Colonic mucosa (tissue), 4 donors: ENCODE measurements at regions not wholly inside any gene's neighbourhood (a gene's known extent, or its start where the extent isn't known, plus 50 kb on each side); places are given as distances from the start of the nearest gene placed in this dataset.

Experiments used
- DNase-seq: peaks from one replicate; pipeline ENCODE4 v3.0.0-alpha.2; 2020
- H3K27ac ChIP-seq: fragments of 200-600 bp; one replicate; pipeline ENCODE4 v1.8.0; 2021
- H3K27me3 ChIP-seq: fragments of 200-600 bp; one replicate; pipeline ENCODE4 v1.8.0; 2021
- H3K36me3 ChIP-seq: fragments of 200-600 bp; one replicate; pipeline ENCODE4 v1.8.0; 2021
- H3K4me1 ChIP-seq: fragments of 200-600 bp; one replicate; pipeline ENCODE4 v1.8.0; 2021; ENCODE audit warnings: mild to moderate bottlenecking
- H3K4me3 ChIP-seq: fragments of 200-600 bp; one replicate; pipeline ENCODE4 v1.8.0; 2021
- H3K9ac ChIP-seq, 2 donors: one replicate each; pipeline ENCODE4 v1.7.0; 2013; ENCODE audit warnings: control low read depth in 2 of 2, low read depth in 2 of 2, low read length in 2 of 2
- H3K9me3 ChIP-seq: fragments of 200-600 bp; one replicate; pipeline ENCODE4 v1.8.0; 2021
- CTCF ChIP-seq: fragments of 200-600 bp; IDR thresholded peaks from one replicate; pipeline ENCODE4 v1.8.0; 2022; ENCODE audit warnings: antibody characterized with exemption, mild to moderate bottlenecking
- intact Hi-C: fragments of 100-400 bp; cut with DNase I; formaldehyde crosslinking; loops from one replicate; pipeline ENCODE4 v1.14.1; 2022
- donor health status: healthy.
- donor health status: DM: no; HTN: no; CAD: no.
- donor health status: DM: no; HTN: no; CAD: no.

- no peak for TF ChIP-seq CTCF
- intact Hi-C loops = no loop called here
- no peaks in the 10 kb centered on the region for H3K36me3 ChIP-seq
These were observed 54.9 kb upstream of the SP4 start for GRCh38 chr7:21373031-21373430.

DNA sequence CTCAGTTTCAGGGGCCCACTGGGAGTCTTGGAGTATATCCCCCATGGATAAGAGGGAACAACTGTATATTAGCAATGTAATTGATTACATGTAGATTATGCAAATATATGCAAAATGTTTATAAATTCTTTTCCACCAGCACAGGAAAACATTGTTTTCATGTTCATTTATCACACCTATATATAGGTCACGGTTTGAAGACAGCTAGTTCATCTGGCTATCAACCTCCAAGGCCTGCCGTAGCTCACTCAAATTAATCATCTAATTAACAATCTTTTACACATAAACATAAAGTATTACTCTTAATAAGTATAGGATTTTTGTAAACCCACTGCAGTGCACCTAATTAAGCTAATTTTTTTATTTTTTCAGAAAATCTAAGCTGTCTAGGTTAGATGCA lies 53.7 kb upstream of the SP4 start:
- no peak for TF ChIP-seq CTCF
- Histone ChIP-seq H3K27ac (no peak overlapping the region), H3K4me1 (no peaks in the 10 kb centered on the region), H3K9me3 (no peaks in the 10 kb centered on the region), H3K36me3 (no peaks in the 10 kb centered on the region), H3K27me3 (no peaks in the 10 kb centered on the region), H3K4me3 (no peak overlapping the region), H3K9ac (no peak overlapping the region)
- DNase-seq = no peak
- intact Hi-C loops = no loop called here

More at GRCh38 chr7:21373031-21373430, 54.9 kb upstream of the SP4 start:
- Histone ChIP-seq H3K27me3 (no peaks in the 10 kb centered on the region), H3K4me1 (no peaks in the 10 kb centered on the region), H3K9ac (no peak overlapping the region), H3K9me3 (no peaks in the 10 kb centered on the region), H3K4me3 (no peak overlapping the region), H3K27ac (no peak overlapping the region)
- no peak for DNase-seq

DNA sequence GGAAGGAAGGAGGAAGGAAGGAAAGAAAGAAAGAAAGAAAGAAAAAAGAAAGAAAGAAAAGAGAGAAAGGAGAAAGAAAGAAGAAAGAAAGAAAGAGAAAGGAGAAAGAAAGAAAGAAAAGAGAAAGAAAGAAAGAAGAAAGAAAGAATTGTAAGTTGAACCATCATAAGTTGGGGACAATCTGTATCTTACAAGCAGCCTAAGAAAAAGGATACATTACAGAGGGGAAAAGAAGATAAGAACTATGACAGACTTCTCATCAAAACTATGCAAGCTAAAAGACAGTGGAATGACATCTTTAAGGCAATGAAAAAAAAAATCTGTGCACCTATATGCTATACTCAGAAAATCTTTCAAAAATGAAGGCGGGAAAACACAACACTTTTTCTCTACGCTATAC lies 50.3 kb upstream of the SP4 start:
- H3K9ac ChIP-seq = no peak overlapping the region
- no peaks in the 10 kb centered on the region for H3K27me3 ChIP-seq
- no peaks in the 10 kb centered on the region for H3K36me3 ChIP-seq
- no peak overlapping the region for H3K4me3 ChIP-seq
- no peaks in the 10 kb centered on the region for H3K4me1 ChIP-seq
- no peaks in the 10 kb centered on the region for H3K9me3 ChIP-seq
- intact Hi-C loops = no loop called here
- no peak overlapping the region for H3K27ac ChIP-seq
- DNase-seq = no peak
- no peak for TF ChIP-seq CTCF
